Keratinocyte (primary cell): ENCODE measurements at regions not wholly inside any gene's neighbourhood (a gene's known extent, or its start where the extent isn't known, plus 50 kb on each side); places are given as distances from the start of the nearest gene placed in this dataset.

Experiments
- CTCF ChIP-seq, 3 experiments: IDR thresholded peaks in 1 of 3; conservative IDR thresholded peaks in 1 of 3; optimal IDR thresholded peaks in 1 of 3; 2 replicates in 2 of 3; 3 replicates in 1 of 3; pipeline versions ENCODE3 to v1.5.1; 2011; ENCODE audit warnings: low read length in 3 of 3, mild to moderate bottlenecking in 3 of 3, moderate library complexity in 2 of 3, control low read depth in 1 of 3, inconsistent platforms in 1 of 3; ENCODE audit not compliant: insufficient read depth in 2 of 3; ENCODE audit errors: extremely low read depth in 1 of 3
- EZH2 ChIP-seq: IDR thresholded peaks from one replicate; pipeline ENCODE4 v1.6.1; 2012; ENCODE audit warnings: inconsistent platforms, mild to moderate bottlenecking, low read length, moderate library complexity

GRCh38 chr4:34039766-34040165, 2204.5 kb downstream of the ARAP2 start:
- no peak for TF ChIP-seq CTCF (optimal IDR thresholded peaks at IDR 0.05 in 1 of 3, IDR thresholded peaks at IDR 0.05 in 1 of 3, conservative IDR thresholded peaks at IDR 0.05 in 1 of 3; ENCODE audit: extremely low read depth in 1 of 3, insufficient read depth in 2 of 3, low read length in 3 of 3)
- TF ChIP-seq EZH2: no peak
